HEK293 (cell line): ENCODE measurements at regions not wholly inside any gene's neighbourhood (a gene's known extent, or its start where the extent isn't known, plus 50 kb on each side); places are given as distances from the start of the nearest gene placed in this dataset.

Experiments used
- CTCF ChIA-PET: fragments of 350-600 bp; formaldehyde crosslinking; extraction: SDS; loops from one replicate; lab custom pipeline; 2021; ENCODE audit warnings: antibody characterized with exemption; lab: Yijun Ruan, JAX
- POLR2A ChIA-PET: fragments of 300-600 bp; formaldehyde crosslinking; extraction: SDS; loops from one replicate; lab custom pipeline; 2020; ENCODE audit warnings: antibody characterized with exemption, inconsistent platforms; lab: Yijun Ruan, JAX
- H3K27ac ChIP-seq: fragments of 200-500 bp; sonication (Bioruptor generic); 2 replicates; pipeline ENCODE4 v1.5.1; 2014; ENCODE audit warnings: low read depth, low read length, control low read depth, inconsistent platforms; ENCODE audit errors: extremely low read depth
- H3K36me3 ChIP-seq, 2 experiments: fragments of 200-500 bp in 1 of 2; sonication (Bioruptor generic) in 1 of 2; 1 replicate in 1 of 2; 2 replicates in 1 of 2; pipeline ENCODE4 v1.5.1; 2014 to 2017; ENCODE audit warnings: inconsistent platforms in 2 of 2, low read length in 2 of 2; ENCODE audit not compliant: control insufficient read depth in 2 of 2, insufficient read depth in 1 of 2
- H3K4me1 ChIP-seq: fragments of 200-500 bp; sonication (Bioruptor generic); 2 replicates; pipeline ENCODE4 v1.5.1; 2014; ENCODE audit warnings: mild to moderate bottlenecking, low read length, inconsistent platforms; ENCODE audit not compliant: control insufficient read depth, insufficient read depth
- H3K4me3 ChIP-seq: 2 replicates; pipeline ENCODE4 v1.5.1; 2011; ENCODE audit warnings: low read depth, mild to moderate bottlenecking, control low read depth, low read length, moderate library complexity
- H3K9me3 ChIP-seq: fragments of 200-500 bp; sonication (Bioruptor generic); 2 replicates; pipeline ENCODE4 v1.5.1; 2014; ENCODE audit warnings: low read depth, low read length, inconsistent platforms; ENCODE audit not compliant: control insufficient read depth, insufficient read depth
- MZF1 ChIP-seq: fragments of 450-650 bp; formaldehyde crosslinking; IDR thresholded peaks from 2 replicates; pipeline ENCODE4 v1.5.1; 2017; ENCODE audit warnings: missing biosample characterization, missing genetic modification characterization, borderline replicate concordance
- PRDM1 ChIP-seq: fragments of 450-650 bp; formaldehyde crosslinking; IDR thresholded peaks from 2 replicates; pipeline ENCODE4; 2016; ENCODE audit warnings: missing biosample characterization, missing genetic modification characterization
- PRDM4 ChIP-seq: fragments of 450-650 bp; formaldehyde crosslinking; IDR thresholded peaks from 2 replicates; pipeline ENCODE4 v1.5.1; 2017; ENCODE audit warnings: missing biosample characterization, missing genetic modification characterization
- SP2 ChIP-seq: fragments of 450-650 bp; formaldehyde crosslinking; IDR thresholded peaks from 2 replicates; pipeline ENCODE4 v1.5.1; 2016; ENCODE audit warnings: missing biosample characterization, missing genetic modification characterization
- ZBTB6 ChIP-seq: fragments of 450-650 bp; formaldehyde crosslinking; IDR thresholded peaks from 2 replicates; pipeline ENCODE4 v1.5.1; 2017; ENCODE audit warnings: missing biosample characterization, missing genetic modification characterization
- ZFP3 ChIP-seq: fragments of 450-650 bp; formaldehyde crosslinking; IDR thresholded peaks from 2 replicates; pipeline ENCODE4 v1.5.1; 2016; ENCODE audit warnings: low read depth, missing biosample characterization, missing genetic modification characterization
- ZIC2 ChIP-seq: fragments of 450-650 bp; formaldehyde crosslinking; IDR thresholded peaks from 2 replicates; pipeline ENCODE4 v1.5.1; 2016; ENCODE audit warnings: missing biosample characterization, missing genetic modification characterization
- ZNF114 ChIP-seq: fragments of 450-650 bp; formaldehyde crosslinking; IDR thresholded peaks from 2 replicates; pipeline ENCODE4 v1.5.0; 2017; ENCODE audit warnings: missing biosample characterization, missing genetic modification characterization
- ZNF133 ChIP-seq: fragments of 450-650 bp; formaldehyde crosslinking; IDR thresholded peaks from 2 replicates; pipeline ENCODE4 v1.5.1; 2016; ENCODE audit warnings: missing biosample characterization, missing genetic modification characterization
- ZNF2 ChIP-seq: fragments of 450-650 bp; formaldehyde crosslinking; IDR thresholded peaks from 2 replicates; pipeline ENCODE4 v1.5.1; 2016; ENCODE audit warnings: missing biosample characterization, missing genetic modification characterization
- ZNF211 ChIP-seq: fragments of 450-650 bp; formaldehyde crosslinking; IDR thresholded peaks from 2 replicates; pipeline ENCODE4 v1.5.1; 2016; ENCODE audit warnings: low read depth, missing biosample characterization, missing genetic modification characterization
- ZNF274 ChIP-seq, 2 experiments: fragments of 200-500 bp in 1 of 2; fragments of 450-650 bp in 1 of 2; sonication (Bioruptor generic) in 1 of 2; formaldehyde crosslinking in 1 of 2; IDR thresholded peaks; 2 replicates each; pipeline versions ENCODE4 v1.5.1 to v1.6.1; 2014 to 2016; ENCODE audit warnings: borderline replicate concordance in 1 of 2, inconsistent platforms in 1 of 2, low read length in 1 of 2, missing biosample characterization in 1 of 2, missing genetic modification characterization in 1 of 2
- ZNF366 ChIP-seq: fragments of 450-650 bp; formaldehyde crosslinking; conservative IDR thresholded peaks from 2 replicates; pipeline ENCODE4 v1.5.1; 2016; ENCODE audit warnings: missing biosample characterization, missing genetic modification characterization
- ZNF404 ChIP-seq: fragments of 450-650 bp; formaldehyde crosslinking; IDR thresholded peaks from 2 replicates; pipeline ENCODE4 v1.5.1; 2017; ENCODE audit warnings: missing biosample characterization, missing genetic modification characterization
- ZNF473 ChIP-seq: fragments of 450-650 bp; formaldehyde crosslinking; IDR thresholded peaks from 2 replicates; pipeline ENCODE4 v1.5.1; 2017; ENCODE audit warnings: missing biosample characterization, missing genetic modification characterization
- ZNF48 ChIP-seq: fragments of 450-650 bp; formaldehyde crosslinking; IDR thresholded peaks from 2 replicates; pipeline ENCODE4 v1.5.1; 2016; ENCODE audit warnings: missing biosample characterization, missing genetic modification characterization
- ZNF510 ChIP-seq: fragments of 450-650 bp; formaldehyde crosslinking; IDR thresholded peaks from 2 replicates; pipeline ENCODE4 v1.5.1; 2018; ENCODE audit warnings: mild to moderate bottlenecking, missing genetic modification characterization, missing biosample characterization; ENCODE audit not compliant: insufficient replicate concordance
- ZNF514 ChIP-seq: fragments of 450-650 bp; formaldehyde crosslinking; IDR thresholded peaks from 2 replicates; pipeline ENCODE4 v1.5.1; 2016; ENCODE audit warnings: missing biosample characterization, missing genetic modification characterization
- ZNF704 ChIP-seq: fragments of 450-650 bp; formaldehyde crosslinking; IDR thresholded peaks from 2 replicates; pipeline ENCODE4 v1.5.1; 2016; ENCODE audit warnings: missing biosample characterization, missing genetic modification characterization
- TF ChIP-seq, protein P1 (sequence below): fragments of 450-650 bp; formaldehyde crosslinking; IDR thresholded peaks from 2 replicates; pipeline ENCODE4 v1.5.1; 2016; ENCODE audit warnings: missing biosample characterization, missing genetic modification characterization
- TF ChIP-seq, protein P2 (sequence below): fragments of 450-650 bp; formaldehyde crosslinking; IDR thresholded peaks from 2 replicates; pipeline ENCODE4 v1.5.0; 2017; ENCODE audit warnings: missing biosample characterization, missing genetic modification characterization, borderline replicate concordance
- TF ChIP-seq, protein P3 (sequence below): fragments of 450-650 bp; formaldehyde crosslinking; IDR thresholded peaks from 2 replicates; pipeline ENCODE4 v1.5.1; 2016; ENCODE audit warnings: missing biosample characterization, missing genetic modification characterization
- TF ChIP-seq, protein P4 (sequence below): fragments of 450-650 bp; IDR thresholded peaks from 2 replicates; pipeline ENCODE4 v1.5.1; 2018; ENCODE audit warnings: missing biosample characterization, missing genetic modification characterization

GRCh38 chr11:81368192-81368591 lies 1365.5 kb downstream of the FAM181B start (continued):
- no peak for TF ChIP-seq ZNF473

GRCh38 chr11:81365496-81365895 lies 1368.2 kb downstream of the FAM181B start:
- H3K36me3 ChIP-seq = no peaks in the 10 kb centered on the region
- no peak overlapping the region for H3K4me3 ChIP-seq
- ChIA-PET POLR2A (no interaction called here), CTCF (no interaction called here)
- no peaks in the 10 kb centered on the region for H3K9me3 ChIP-seq
- no peak overlapping the region for H3K27ac ChIP-seq
- TF ChIP-seq, protein P1, sequence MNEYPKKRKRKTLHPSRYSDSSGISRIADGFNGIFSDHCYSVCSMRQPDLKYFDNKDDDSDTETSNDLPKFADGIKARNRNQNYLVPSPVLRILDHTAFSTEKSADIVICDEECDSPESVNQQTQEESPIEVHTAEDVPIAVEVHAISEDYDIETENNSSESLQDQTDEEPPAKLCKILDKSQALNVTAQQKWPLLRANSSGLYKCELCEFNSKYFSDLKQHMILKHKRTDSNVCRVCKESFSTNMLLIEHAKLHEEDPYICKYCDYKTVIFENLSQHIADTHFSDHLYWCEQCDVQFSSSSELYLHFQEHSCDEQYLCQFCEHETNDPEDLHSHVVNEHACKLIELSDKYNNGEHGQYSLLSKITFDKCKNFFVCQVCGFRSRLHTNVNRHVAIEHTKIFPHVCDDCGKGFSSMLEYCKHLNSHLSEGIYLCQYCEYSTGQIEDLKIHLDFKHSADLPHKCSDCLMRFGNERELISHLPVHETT (tag by site-specific recombination) = no peak
- TF ChIP-seq ZNF114 (tag by site-specific recombination) = no peak
- no peak for TF ChIP-seq MZF1
- TF ChIP-seq SP2 (tag by site-specific recombination) = no peak
- no peak for TF ChIP-seq ZIC2 (tag by site-specific recombination)
- no peak for TF ChIP-seq ZNF133
- no peak for TF ChIP-seq ZNF211
- TF ChIP-seq PRDM1 (tag by site-specific recombination) = no peak
- TF ChIP-seq, protein P2, sequence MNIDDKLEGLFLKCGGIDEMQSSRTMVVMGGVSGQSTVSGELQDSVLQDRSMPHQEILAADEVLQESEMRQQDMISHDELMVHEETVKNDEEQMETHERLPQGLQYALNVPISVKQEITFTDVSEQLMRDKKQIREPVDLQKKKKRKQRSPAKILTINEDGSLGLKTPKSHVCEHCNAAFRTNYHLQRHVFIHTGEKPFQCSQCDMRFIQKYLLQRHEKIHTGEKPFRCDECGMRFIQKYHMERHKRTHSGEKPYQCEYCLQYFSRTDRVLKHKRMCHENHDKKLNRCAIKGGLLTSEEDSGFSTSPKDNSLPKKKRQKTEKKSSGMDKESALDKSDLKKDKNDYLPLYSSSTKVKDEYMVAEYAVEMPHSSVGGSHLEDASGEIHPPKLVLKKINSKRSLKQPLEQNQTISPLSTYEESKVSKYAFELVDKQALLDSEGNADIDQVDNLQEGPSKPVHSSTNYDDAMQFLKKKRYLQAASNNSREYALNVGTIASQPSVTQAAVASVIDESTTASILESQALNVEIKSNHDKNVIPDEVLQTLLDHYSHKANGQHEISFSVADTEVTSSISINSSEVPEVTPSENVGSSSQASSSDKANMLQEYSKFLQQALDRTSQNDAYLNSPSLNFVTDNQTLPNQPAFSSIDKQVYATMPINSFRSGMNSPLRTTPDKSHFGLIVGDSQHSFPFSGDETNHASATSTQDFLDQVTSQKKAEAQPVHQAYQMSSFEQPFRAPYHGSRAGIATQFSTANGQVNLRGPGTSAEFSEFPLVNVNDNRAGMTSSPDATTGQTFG (tag by site-specific recombination) = no peak
- TF ChIP-seq ZFP3 (tag by site-specific recombination) = no peak
- TF ChIP-seq ZNF366 (tag by site-specific recombination) = no peak
- TF ChIP-seq, protein P3, sequence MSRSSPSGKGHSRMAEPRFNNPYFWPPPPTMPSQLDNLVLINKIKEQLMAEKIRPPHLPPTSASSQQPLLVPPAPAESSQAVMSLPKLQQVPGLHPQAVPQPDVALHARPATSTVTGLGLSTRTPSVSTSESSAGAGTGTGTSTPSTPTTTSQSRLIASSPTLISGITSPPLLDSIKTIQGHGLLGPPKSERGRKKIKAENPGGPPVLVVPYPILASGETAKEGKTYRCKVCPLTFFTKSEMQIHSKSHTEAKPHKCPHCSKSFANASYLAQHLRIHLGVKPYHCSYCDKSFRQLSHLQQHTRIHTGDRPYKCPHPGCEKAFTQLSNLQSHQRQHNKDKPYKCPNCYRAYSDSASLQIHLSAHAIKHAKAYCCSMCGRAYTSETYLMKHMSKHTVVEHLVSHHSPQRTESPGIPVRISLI = no peak
- TF ChIP-seq ZNF404 = no peak
- no peaks in the 10 kb centered on the region for H3K4me1 ChIP-seq

DNA sequence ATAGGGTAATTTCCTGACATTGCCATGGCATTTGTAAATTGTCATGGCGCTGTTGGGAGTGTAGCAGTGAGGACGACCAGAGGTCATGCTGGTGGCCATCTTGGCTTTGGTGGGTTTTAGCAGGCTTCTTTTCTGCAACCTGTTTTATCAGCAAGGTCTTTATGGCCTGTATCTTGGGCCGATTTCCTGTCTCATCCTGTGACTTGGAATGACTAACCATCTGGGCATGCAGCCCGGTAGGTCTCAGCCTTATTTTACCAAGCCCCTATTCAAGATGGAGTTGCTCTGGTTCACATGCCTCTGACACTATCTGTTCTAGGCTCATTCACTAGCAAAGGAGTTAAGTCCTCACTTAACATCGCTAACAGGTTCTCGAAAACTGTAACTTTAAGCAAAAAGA lies 1374.2 kb downstream of the FAM181B start:
- H3K36me3 ChIP-seq = no peaks in the 10 kb centered on the region
- no peak overlapping the region for H3K4me3 ChIP-seq
- no peak overlapping the region for H3K27ac ChIP-seq
- no peak for TF ChIP-seq ZBTB6 (tag by site-specific recombination)
- no peak for TF ChIP-seq ZNF510 (tag by site-specific recombination)
- TF ChIP-seq ZNF274 (IDR thresholded peaks at IDR 0.05; ENCODE audit: low read length) = no peak
- TF ChIP-seq ZNF274 (tag by site-specific recombination; IDR thresholded peaks at IDR 0.05; ENCODE audit: borderline replicate concordance) = no peak
- no peak for TF ChIP-seq ZNF514
- TF ChIP-seq ZNF2 = no peak
- TF ChIP-seq ZNF48 (tag by site-specific recombination) = no peak
- TF ChIP-seq, protein P4, sequence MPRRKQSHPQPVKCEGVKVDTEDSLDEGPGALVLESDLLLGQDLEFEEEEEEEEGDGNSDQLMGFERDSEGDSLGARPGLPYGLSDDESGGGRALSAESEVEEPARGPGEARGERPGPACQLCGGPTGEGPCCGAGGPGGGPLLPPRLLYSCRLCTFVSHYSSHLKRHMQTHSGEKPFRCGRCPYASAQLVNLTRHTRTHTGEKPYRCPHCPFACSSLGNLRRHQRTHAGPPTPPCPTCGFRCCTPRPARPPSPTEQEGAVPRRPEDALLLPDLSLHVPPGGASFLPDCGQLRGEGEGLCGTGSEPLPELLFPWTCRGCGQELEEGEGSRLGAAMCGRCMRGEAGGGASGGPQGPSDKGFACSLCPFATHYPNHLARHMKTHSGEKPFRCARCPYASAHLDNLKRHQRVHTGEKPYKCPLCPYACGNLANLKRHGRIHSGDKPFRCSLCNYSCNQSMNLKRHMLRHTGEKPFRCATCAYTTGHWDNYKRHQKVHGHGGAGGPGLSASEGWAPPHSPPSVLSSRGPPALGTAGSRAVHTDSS (tag by site-specific recombination) = no peak
- no peak for TF ChIP-seq PRDM4 (tag by site-specific recombination)
- no peak for TF ChIP-seq ZNF704 (tag by site-specific recombination)
- no peaks in the 10 kb centered on the region for H3K9me3 ChIP-seq
- no peaks in the 10 kb centered on the region for H3K4me1 ChIP-seq
- CTCF ChIA-PET = no interaction called here
- POLR2A ChIA-PET = no interaction called here
